Calu3 (cell line): ENCODE measurements at regions not wholly inside any gene's neighbourhood (a gene's known extent, or its start where the extent isn't known, plus 50 kb on each side); places are given as distances from the start of the nearest gene placed in this dataset.

Experiments used
- BruUV-seq: library from RNA; stranded (reverse); fragments of 400-500 nt; replicated peaks from 2 replicates; lab custom pipeline; 2021; lab: Mats Ljungman, UMichigan
- CTCF ChIA-PET: fragments of 300-600 bp; sonication (Branson Sonifier 250); formaldehyde crosslinking; loops from one replicate; lab custom pipeline; 2022; ENCODE audit warnings: antibody characterized with exemption; lab: Charles Lee
- DNase-seq: peaks from one replicate; pipeline ENCODE4 v3.0.0; 2022
- H3K27ac Mint-ChIP-seq: one replicate; pipeline ENCODE4 v1.8.0; 2022; ENCODE audit warnings: mixed read lengths; ENCODE audit not compliant: unreplicated experiment
- H3K27me3 Mint-ChIP-seq: one replicate; pipeline ENCODE4 v1.8.0; 2022; ENCODE audit warnings: mixed read lengths; ENCODE audit not compliant: unreplicated experiment
- H3K36me3 Mint-ChIP-seq: one replicate; pipeline ENCODE4 v1.8.0; 2022; ENCODE audit warnings: mild to moderate bottlenecking, moderate library complexity, mixed read lengths; ENCODE audit not compliant: insufficient read depth, unreplicated experiment
- H3K4me1 Mint-ChIP-seq: one replicate; pipeline ENCODE4 v1.8.0; 2022; ENCODE audit warnings: mild to moderate bottlenecking, low read depth, mixed read lengths; ENCODE audit not compliant: unreplicated experiment
- H3K4me3 Mint-ChIP-seq: one replicate; pipeline ENCODE4 v1.8.0; 2022; ENCODE audit warnings: mild to moderate bottlenecking, low read depth, moderate library complexity, mixed read lengths; ENCODE audit not compliant: unreplicated experiment
- H3K9me3 Mint-ChIP-seq: one replicate; pipeline ENCODE4 v1.8.0; 2022; ENCODE audit warnings: low read depth, mixed read lengths; ENCODE audit not compliant: unreplicated experiment
- CTCF ChIP-seq: fragments of 200-600 bp; IDR thresholded peaks from one replicate; pipeline ENCODE4 v1.8.0; 2022; ENCODE audit warnings: antibody characterized with exemption; ENCODE audit not compliant: unreplicated experiment
- intact Hi-C: fragments of 100-400 bp; cut with micrococcal nuclease; formaldehyde crosslinking; loops from one replicate; pipeline ENCODE4 v1.10.0; 2022; ENCODE audit not compliant: unreplicated experiment

GRCh38 chr4:27368781-27369180, 508.1 kb downstream of the STIM2 start:
- Mint-ChIP-seq H3K36me3 (no peaks in the 10 kb centered on the region), H3K4me1 (no peaks in the 10 kb centered on the region), H3K27ac (no peak overlapping the region), H3K9me3 (no peaks in the 10 kb centered on the region), H3K4me3 (no peak overlapping the region), H3K27me3 (no peaks in the 10 kb centered on the region)
- intact Hi-C loops = no loop called here
- CTCF ChIA-PET = no interaction called here
- BruUV-seq = no TSS peak
- no peak for TF ChIP-seq CTCF
- DNase-seq = no peak

GRCh38 chr4:27381815-27382214, 521.2 kb downstream of the STIM2 start:
- TF ChIP-seq CTCF = no peak
- no peak overlapping the region for H3K4me3 Mint-ChIP-seq
- H3K27me3 Mint-ChIP-seq = no peaks in the 10 kb centered on the region
- no peaks in the 10 kb centered on the region for H3K4me1 Mint-ChIP-seq
- no peak for DNase-seq
- H3K36me3 Mint-ChIP-seq = no peaks in the 10 kb centered on the region
- peaks cover 2% of the 10 kb centered on the region for H3K9me3 Mint-ChIP-seq
- intact Hi-C loops = no loop called here
- BruUV-seq = no TSS peak
- CTCF ChIA-PET = no interaction called here
- no peak overlapping the region for H3K27ac Mint-ChIP-seq

- CTCF ChIA-PET = no interaction called here
- no peak overlapping the region for H3K27ac Mint-ChIP-seq
- intact Hi-C loops = no loop called here
- DNase-seq = no peak
- peaks cover 2% of the 10 kb centered on the region for H3K9me3 Mint-ChIP-seq
- H3K4me3 Mint-ChIP-seq = no peak overlapping the region
- H3K27me3 Mint-ChIP-seq = no peaks in the 10 kb centered on the region
- no peak for TF ChIP-seq CTCF
- no TSS peak for BruUV-seq
- no peaks in the 10 kb centered on the region for H3K36me3 Mint-ChIP-seq
- no peaks in the 10 kb centered on the region for H3K4me1 Mint-ChIP-seq
These were observed 527.1 kb downstream of the STIM2 start for GRCh38 chr4:27387711-27388110.

- no peak for DNase-seq
- BruUV-seq = no TSS peak
- H3K27ac Mint-ChIP-seq = no peak overlapping the region
- H3K9me3 Mint-ChIP-seq = no peaks in the 10 kb centered on the region
- no peaks in the 10 kb centered on the region for H3K27me3 Mint-ChIP-seq
- intact Hi-C loops = no loop called here
- no peak overlapping the region for H3K4me3 Mint-ChIP-seq
- H3K36me3 Mint-ChIP-seq = no peaks in the 10 kb centered on the region
- no peaks in the 10 kb centered on the region for H3K4me1 Mint-ChIP-seq
- TF ChIP-seq CTCF = no peak
- CTCF ChIA-PET = no interaction called here
These were observed 537.2 kb downstream of the STIM2 start for GRCh38 chr4:27397886-27398285.
